Activated CD4-positive, alpha-beta T cell treated with anti-CD3 and anti-CD28 coated beads, Interleukin-2, Interleukin-6, amounts not matched to agents 100 ng/mL and 50 ng/mL, durations not matched to agents 16 hours and 8 hours (primary cell): ENCODE measurements at regions not wholly inside any gene's neighbourhood (a gene's known extent, or its start where the extent isn't known, plus 50 kb on each side); places are given as distances from the start of the nearest gene placed in this dataset.

ENCODE experiments used
- DNase-seq: peaks from one replicate; pipeline ENCODE4 v3.0.0-alpha.2; 2020

- no peak for DNase-seq
Measured at GRCh38 chr2:56444339-56444738, 260.5 kb downstream of the CCDC85A start.

- no peak for DNase-seq
Measured at GRCh38 chr2:56448403-56449001, 264.7 kb downstream of the CCDC85A start.

DNA sequence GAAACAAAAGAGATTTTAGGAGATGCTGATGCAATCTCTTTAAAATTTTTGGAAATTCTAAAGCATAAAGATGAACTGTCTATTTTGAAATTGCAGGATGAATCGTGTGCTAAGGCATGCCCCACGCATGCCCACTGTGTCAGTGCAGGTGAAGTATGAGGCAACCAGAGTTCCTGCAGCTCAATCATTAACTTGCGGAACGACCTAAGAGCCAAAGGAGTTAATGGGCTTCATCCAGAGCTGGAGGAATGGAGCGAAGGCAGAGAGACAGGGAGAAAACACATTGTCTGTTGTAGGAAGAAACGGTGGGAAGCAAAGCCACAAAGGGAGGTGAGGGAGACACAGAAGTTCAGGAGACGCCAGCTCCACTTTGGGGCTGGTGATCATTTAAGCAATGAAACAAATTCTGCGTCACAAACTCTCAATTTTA, 265.2 kb downstream of the CCDC85A start:
- DNase-seq = no peak

DNA sequence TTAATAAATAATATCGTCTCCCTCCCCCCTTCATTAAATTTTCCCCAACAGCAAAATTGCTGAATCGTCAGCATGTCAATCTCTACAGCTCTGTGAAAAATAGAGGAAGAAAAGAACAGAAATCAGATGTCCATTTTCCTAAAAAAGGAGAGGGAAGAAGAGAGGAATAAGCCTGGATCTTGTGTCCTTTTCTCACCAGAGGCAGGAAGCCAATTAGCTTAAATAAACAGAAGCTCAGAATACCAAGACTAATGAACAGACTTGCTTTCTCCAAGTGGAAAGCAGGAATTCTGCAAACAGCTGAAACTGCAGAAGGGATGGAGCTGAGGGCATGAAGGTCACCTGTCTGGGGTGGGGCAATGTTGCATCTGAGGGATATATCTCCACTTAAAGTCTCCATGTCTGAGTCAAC, 265.7 kb downstream of the CCDC85A start:
- no peak for DNase-seq

- no peak for DNase-seq
Measured at GRCh38 chr2:56450047-56450446, 266.3 kb downstream of the CCDC85A start.

DNA sequence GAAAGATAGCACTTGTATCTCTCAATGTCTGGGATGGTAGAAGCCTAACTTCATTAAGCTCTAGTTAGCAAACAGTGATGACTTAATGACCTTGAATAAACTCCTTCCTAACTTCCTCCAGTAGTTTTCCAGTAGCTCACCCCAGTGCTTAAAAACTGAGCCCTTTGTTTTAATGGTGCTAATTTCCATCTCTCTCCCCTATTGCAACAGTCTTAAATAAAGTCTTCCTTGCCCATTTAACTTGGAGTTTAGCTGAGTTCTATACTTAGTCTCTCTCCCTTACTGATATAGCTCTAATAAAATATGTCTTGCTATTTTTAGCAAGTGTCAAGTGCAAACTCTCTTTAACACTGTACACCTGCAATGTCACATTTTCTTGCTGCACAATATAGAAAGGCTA, 267.0 kb downstream of the CCDC85A start:
- no peak for DNase-seq

- DNase-seq = no peak
Measured at GRCh38 chr2:56455642-56456041, 271.9 kb downstream of the CCDC85A start.

GRCh38 chr2:56456791-56457190, 273.0 kb downstream of the CCDC85A start:
- DNase-seq = no peak

DNA sequence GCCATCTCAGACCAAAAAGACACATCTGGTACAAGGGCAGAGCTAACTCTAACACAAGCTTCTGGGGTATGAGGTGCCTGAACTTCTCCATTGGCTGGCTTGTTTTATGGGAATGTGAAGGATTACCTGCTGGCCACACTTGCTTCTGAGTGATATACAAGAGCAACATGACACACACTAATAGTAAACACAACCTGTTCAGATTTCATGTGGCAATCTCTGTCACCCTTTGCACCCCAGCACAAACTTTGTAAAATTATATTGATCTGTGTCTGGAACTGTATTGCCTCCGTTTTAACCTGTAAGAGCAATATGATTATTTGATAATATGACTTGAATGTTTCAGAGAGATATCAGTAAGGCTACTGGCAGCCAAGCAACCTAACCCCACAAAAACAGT, 276.7 kb downstream of the CCDC85A start:
- DNase-seq = no peak

- DNase-seq = no peak
Measured at GRCh38 chr2:56464066-56464465, 280.3 kb downstream of the CCDC85A start.

GRCh38 chr2:56464613-56465012, 280.8 kb downstream of the CCDC85A start:
- DNase-seq = no peak

- DNase-seq = no peak
Measured at GRCh38 chr2:56465491-56465890, 281.7 kb downstream of the CCDC85A start.

GRCh38 chr2:56473524-56473923, 289.7 kb downstream of the CCDC85A start:
- no peak for DNase-seq

DNA sequence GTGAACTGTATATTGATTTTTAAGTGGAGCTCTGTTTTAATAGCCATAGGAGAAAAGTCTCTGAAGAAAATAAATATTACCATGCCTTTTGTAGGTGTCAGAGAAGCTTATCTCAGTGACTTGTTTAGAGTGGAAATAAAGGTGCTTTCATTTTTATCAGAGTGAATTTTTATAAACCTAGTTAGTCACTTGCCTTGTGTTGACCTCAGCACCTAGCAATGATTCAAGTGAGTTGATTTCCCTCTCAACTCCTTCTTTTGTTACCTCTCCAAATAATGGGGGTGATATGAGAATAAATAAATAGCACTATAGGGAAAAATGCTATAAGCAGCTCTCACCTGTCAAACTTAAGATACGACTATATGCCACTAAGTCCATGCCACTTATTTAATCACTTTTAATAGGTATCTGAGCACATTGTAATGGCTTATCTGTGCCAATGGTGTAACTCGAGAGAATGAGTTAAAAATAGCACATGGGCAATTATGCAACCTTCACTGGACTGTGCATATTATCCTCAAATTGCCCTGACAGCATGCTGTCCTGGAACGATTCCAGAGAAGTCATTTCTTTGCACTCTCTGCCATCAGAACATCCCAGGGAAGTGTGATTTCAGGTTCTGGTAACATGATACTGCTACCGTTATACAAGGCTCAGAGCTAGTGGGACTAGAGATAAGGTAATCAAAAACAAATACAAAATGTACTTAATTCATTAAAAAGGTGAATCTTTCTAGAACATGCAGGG, 290.8 kb downstream of the CCDC85A start:
- DNase-seq = no peak

DNA sequence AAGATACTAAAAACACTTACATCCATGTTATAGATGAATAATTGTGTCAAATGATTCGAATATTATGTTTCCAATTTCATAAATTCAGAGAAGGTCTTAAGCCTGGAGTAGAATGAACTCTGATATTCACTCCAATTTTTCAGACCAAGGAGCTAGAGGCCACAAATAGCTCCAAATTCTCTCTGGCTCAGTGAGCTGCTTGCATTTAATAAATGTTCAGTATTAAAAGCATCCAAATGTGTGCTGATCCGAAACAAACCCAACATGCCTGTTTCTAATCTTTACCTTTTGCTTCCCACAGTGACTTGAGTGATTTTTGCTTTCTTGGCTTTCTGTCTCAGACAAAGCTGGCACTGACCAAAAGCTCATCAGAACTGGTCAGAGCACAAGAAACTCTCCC, 291.4 kb downstream of the CCDC85A start:
- no peak for DNase-seq

- no peak for DNase-seq
Measured at GRCh38 chr2:56476509-56477071, 292.8 kb downstream of the CCDC85A start.

GRCh38 chr2:56478027-56478426, 294.2 kb downstream of the CCDC85A start:
- DNase-seq = no peak

GRCh38 chr2:56483081-56483480, 299.3 kb downstream of the CCDC85A start:
- no peak for DNase-seq

DNA sequence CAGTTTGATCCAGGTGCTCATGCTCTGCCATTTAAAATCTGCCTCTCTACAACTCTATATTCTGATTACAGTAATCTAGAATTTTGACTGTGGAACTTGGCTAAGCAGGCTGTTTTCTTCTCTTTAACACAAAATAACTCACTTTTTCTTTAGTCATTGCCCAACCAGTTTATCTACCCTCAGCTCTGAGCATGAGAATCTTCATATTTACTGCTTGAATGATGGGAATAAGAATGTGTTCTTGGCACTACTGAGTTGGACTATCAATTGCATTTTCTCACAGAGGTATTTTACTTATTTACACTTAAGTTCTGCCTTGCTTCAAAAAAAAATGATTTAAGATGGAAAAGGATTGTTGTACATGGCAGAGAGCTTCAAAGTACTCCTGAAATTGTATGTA, 301.1 kb downstream of the CCDC85A start:
- no peak for DNase-seq

- DNase-seq = no peak
Measured at GRCh38 chr2:56500317-56500716, 316.5 kb downstream of the CCDC85A start.

DNA sequence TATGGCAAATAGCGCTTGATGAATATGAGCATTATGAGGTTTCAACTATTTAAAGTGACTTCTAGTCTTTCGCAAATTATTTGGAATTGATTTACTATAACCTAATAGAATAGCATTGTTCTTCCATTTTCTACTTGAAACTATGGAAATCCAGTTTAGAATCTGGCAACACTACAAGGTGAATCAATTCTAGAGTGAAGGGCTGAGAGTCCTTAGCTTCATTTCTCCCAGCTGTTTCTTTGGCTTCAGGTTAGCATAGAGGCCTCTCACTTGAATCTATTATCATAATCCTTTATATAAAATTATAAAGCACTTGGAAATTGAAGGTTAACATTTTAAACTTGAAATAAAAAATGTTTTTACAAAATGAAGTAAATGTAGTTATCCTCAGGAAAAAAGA, 318.8 kb downstream of the CCDC85A start:
- DNase-seq = no peak

GRCh38 chr2:56505885-56506284, 322.1 kb downstream of the CCDC85A start:
- no peak for DNase-seq

- no peak for DNase-seq
Measured at GRCh38 chr2:56508662-56509061, 324.9 kb downstream of the CCDC85A start.

DNA sequence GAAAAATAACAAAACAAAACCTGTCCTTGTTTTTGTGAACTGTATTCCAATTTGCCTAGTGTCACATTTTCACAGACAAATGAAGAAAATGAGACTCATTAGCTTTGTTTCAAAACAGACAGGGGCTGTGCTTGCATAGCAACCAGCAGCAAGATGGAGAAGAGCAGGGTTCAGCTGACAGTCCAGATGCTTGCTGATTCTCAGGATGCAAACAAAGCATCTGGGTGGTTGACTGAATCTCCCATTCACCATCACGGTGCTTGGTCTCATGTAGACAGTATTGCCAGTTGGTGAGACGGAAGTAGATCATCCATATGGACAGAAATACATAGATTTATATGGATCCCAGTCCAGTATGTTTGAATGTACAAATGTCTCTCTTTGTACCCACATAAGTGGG, 326.8 kb downstream of the CCDC85A start:
- DNase-seq = no peak

GRCh38 chr2:56515399-56515798, 331.6 kb downstream of the CCDC85A start:
- no peak for DNase-seq
